Upper lobe of left lung (tissue), 6 donors: ENCODE measurements at regions not wholly inside any gene's neighbourhood (a gene's known extent, or its start where the extent isn't known, plus 50 kb on each side); places are given as distances from the start of the nearest gene placed in this dataset.
"Not testable (repeated sequence)": the region's sequence is repeated elsewhere in the genome, so short reads cannot be mapped to it uniquely, and the experiment has no call there.

Experiments used
- ATAC-seq, 2 donors: fragments of 200-7000 bp; cut with Tn5 transposase; one replicate each; pipeline ENCODE4 v1.9.1; 2022; ENCODE audit warnings: mild to moderate bottlenecking in 2 of 2, moderate library complexity in 2 of 2; ENCODE audit not compliant: low FRiP score in 2 of 2
- DNase-seq, 2 donors: peaks; one replicate each; pipeline ENCODE4 v3.0.0-alpha.2; 2019 to 2020
- H3K27ac ChIP-seq, 4 donors: fragments of 200-600 bp; sonication (generic); one replicate each; pipeline ENCODE4 v1.5.1; 2016 to 2019
- H3K27me3 ChIP-seq, 4 donors: fragments of 200-600 bp; sonication (generic); one replicate each; pipeline ENCODE4 v1.5.1; 2017 to 2019
- H3K36me3 ChIP-seq, 4 donors: fragments of 200-600 bp; sonication (generic); one replicate each; pipeline ENCODE4 v1.5.1; 2016 to 2019
- H3K4me1 ChIP-seq, 4 donors: fragments of 200-600 bp; sonication (generic); one replicate each; pipeline ENCODE4 v1.5.1; 2018 to 2019
- H3K4me3 ChIP-seq, 4 donors: fragments of 200-600 bp; sonication (generic); one replicate each; pipeline ENCODE4 v1.5.1; 2017 to 2019; ENCODE audit warnings: mild to moderate bottlenecking in 2 of 4, moderate library complexity in 1 of 4
- H3K9me3 ChIP-seq, 4 donors: fragments of 200-600 bp; sonication (generic); one replicate each; pipeline ENCODE4 v1.5.1; 2018 to 2019
- CTCF ChIP-seq, 6 experiments: fragments of 450-650 bp in 4 of 6; fragments of 200-600 bp in 2 of 6; sonication (generic) in 2 of 6; IDR thresholded peaks; one replicate each; pipeline ENCODE4 v1.5.1; 2016 to 2019; ENCODE audit warnings: antibody characterized with exemption in 6 of 6
- EP300 ChIP-seq, 4 donors: sonication (generic); formaldehyde crosslinking; IDR thresholded peaks; one replicate each; pipeline ENCODE4 v1.5.1; 2017; ENCODE audit warnings: antibody characterized with exemption in 4 of 4, control low read depth in 2 of 4
- POLR2A ChIP-seq, 4 donors: fragments of 450-650 bp; IDR thresholded peaks; one replicate each; pipeline ENCODE4 v1.5.1; 2016 to 2017; ENCODE audit warnings: antibody characterized with exemption in 4 of 4, mild to moderate bottlenecking in 2 of 4
- POLR2AphosphoS5 ChIP-seq, 2 donors: sonication (generic); formaldehyde crosslinking; IDR thresholded peaks; one replicate each; pipeline ENCODE4 v1.5.1; 2017; ENCODE audit warnings: antibody characterized with exemption in 2 of 2
- WGBS, 2 donors: methylation state at CpG; one replicate each; pipeline ENCODE4 v1.1.5; 2017 to 2018; 5-methylcytosine and 5-hydroxymethylcytosine counted together
- donor health status: DM: no; HTN: no; CAD: no; lungs with moderate emphysema.
- donor health status: DM: no; HTN: yes; CAD: no; lungs with severe emphysema.

GRCh38 chrX:21225643-21226042, 148.6 kb upstream of the CNKSR2 start:
- no peak for ATAC-seq
- H3K27ac ChIP-seq: no peak overlapping the region
- H3K36me3 ChIP-seq: no peaks in the 10 kb centered on the region
- H3K4me1 ChIP-seq: no peaks in the 10 kb centered on the region
- no peaks in the 10 kb centered on the region for H3K27me3 ChIP-seq
- no peaks in the 10 kb centered on the region for H3K9me3 ChIP-seq
- no peak overlapping the region for H3K4me3 ChIP-seq
- TF ChIP-seq POLR2AphosphoS5 (IDR thresholded peaks at IDR 0.05) (no peak), CTCF (IDR thresholded peaks at IDR 0.05) (no peak), POLR2A (IDR thresholded peaks at IDR 0.05) (no peak), EP300 (IDR thresholded peaks at IDR 0.05) (no peak)
- WGBS, 2 donors: 78 to 100% methylated on average over 1 of the region's 1 CpG
- DNase-seq: no peak

GRCh38 chrX:21228974-21229373, 145.2 kb upstream of the CNKSR2 start:
- H3K27me3 ChIP-seq, H3K4me1 ChIP-seq, H3K4me3 ChIP-seq, H3K9me3 ChIP-seq, DNase-seq, H3K27ac ChIP-seq, H3K36me3 ChIP-seq, ATAC-seq: not testable (repeated sequence)
- 74 to 100% methylated on average over 3 of the region's 3 CpGs for WGBS, 2 donors

- Histone ChIP-seq H3K4me1 (no peaks in the 10 kb centered on the region), H3K4me3 (no peak overlapping the region), H3K27me3 (no peaks in the 10 kb centered on the region), H3K9me3 (no peaks in the 10 kb centered on the region), H3K36me3 (no peaks in the 10 kb centered on the region), H3K27ac (no peak overlapping the region)
- DNase-seq: no peak
- no peak for ATAC-seq
- 64 to 70% methylated on average over 3 of the region's 3 CpGs for WGBS, 2 donors
- TF ChIP-seq CTCF (IDR thresholded peaks at IDR 0.05): no peak
- TF ChIP-seq POLR2A (IDR thresholded peaks at IDR 0.05): no peak
- TF ChIP-seq POLR2AphosphoS5 (IDR thresholded peaks at IDR 0.05): no peak
- no peak for TF ChIP-seq EP300 (IDR thresholded peaks at IDR 0.05)
Observed at GRCh38 chrX:21255032-21255618, 119.1 kb upstream of the CNKSR2 start.

- Histone ChIP-seq H3K4me3 (no peak overlapping the region), H3K27ac (no peak overlapping the region), H3K9me3 (peaks cover 0 to 18% (median 0%) of the 10 kb centered on the region in 4 donors), H3K27me3 (no peaks in the 10 kb centered on the region), H3K4me1 (no peaks in the 10 kb centered on the region), H3K36me3 (no peaks in the 10 kb centered on the region)
- DNase-seq (no peak), ATAC-seq (no peak)
- WGBS, 2 donors: 65 to 67% methylated on average over 1 of the region's 1 CpG
- no peak for TF ChIP-seq POLR2AphosphoS5 (IDR thresholded peaks at IDR 0.05)
- no peak for TF ChIP-seq CTCF (IDR thresholded peaks at IDR 0.05)
- no peak for TF ChIP-seq EP300 (IDR thresholded peaks at IDR 0.05)
- no peak for TF ChIP-seq POLR2A (IDR thresholded peaks at IDR 0.05)
Observed at GRCh38 chrX:21266949-21267348, 107.3 kb upstream of the CNKSR2 start.

- H3K9me3 ChIP-seq: no peaks in the 10 kb centered on the region
- WGBS, 2 donors: 75 to 100% methylated on average over 1 to 8 of the region's 8 CpGs
- no peak overlapping the region for H3K27ac ChIP-seq
- H3K4me3 ChIP-seq: no peak overlapping the region
- ATAC-seq (no peak), DNase-seq (no peak)
- no peaks in the 10 kb centered on the region for H3K36me3 ChIP-seq
- H3K27me3 ChIP-seq: no peaks in the 10 kb centered on the region
- TF ChIP-seq CTCF (IDR thresholded peaks at IDR 0.05): no peak
- TF ChIP-seq EP300 (IDR thresholded peaks at IDR 0.05): no peak
- no peak for TF ChIP-seq POLR2A (IDR thresholded peaks at IDR 0.05)
- TF ChIP-seq POLR2AphosphoS5 (IDR thresholded peaks at IDR 0.05): no peak
- no peaks in the 10 kb centered on the region for H3K4me1 ChIP-seq
Observed at GRCh38 chrX:21276736-21277433, 97.3 kb upstream of the CNKSR2 start.
